ENCODE measurements at regions not wholly inside any gene's neighbourhood (a gene's known extent, or its start where the extent isn't known, plus 50 kb on each side); places are given as distances from the start of the nearest gene placed in this dataset.
"Not testable (repeated sequence)": the region's sequence is repeated elsewhere in the genome, so short reads cannot be mapped to it uniquely, and the experiment has no call there.

DNA sequence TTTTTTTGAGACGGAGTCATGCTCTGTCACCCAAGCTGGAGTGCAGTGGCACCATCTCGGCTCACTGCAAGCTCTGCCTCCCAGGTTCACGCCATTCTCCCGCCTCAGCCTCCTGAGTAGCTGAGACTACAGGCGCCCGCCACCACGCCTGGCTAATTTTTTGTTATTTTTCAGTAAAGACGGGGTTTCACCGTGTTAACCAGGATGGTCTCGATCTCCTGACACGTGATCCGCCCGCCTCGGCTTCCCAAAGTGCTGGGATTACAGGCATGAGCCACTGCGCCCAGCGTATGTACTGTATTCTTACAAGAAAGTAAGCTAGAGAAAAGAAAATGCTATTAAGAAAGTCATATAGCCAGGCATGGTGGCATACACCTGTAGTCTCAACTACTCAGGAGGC lies 84.8 kb upstream of the CMC1 start:
- DNase-seq = not testable (repeated sequence)

DNA sequence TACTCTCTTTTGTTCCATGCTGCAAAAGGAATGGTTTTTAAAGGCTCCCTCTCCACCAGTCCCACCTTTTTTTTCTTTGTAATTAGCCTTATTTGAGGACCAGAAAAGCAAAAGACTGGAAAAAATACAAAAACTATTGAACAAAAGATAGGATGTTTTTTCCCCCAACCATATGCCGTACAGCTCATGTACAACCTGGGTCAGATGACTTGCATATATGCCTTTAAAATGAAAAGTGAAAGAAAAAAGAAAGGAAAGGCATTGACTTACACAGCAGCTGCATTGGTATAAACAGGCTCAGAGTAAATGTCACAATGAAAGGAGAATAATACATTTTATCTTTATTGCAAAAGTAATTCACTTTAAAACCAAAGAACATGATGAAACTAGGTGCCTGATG lies 69.5 kb upstream of the CMC1 start:
- no peak for DNase-seq

DNA sequence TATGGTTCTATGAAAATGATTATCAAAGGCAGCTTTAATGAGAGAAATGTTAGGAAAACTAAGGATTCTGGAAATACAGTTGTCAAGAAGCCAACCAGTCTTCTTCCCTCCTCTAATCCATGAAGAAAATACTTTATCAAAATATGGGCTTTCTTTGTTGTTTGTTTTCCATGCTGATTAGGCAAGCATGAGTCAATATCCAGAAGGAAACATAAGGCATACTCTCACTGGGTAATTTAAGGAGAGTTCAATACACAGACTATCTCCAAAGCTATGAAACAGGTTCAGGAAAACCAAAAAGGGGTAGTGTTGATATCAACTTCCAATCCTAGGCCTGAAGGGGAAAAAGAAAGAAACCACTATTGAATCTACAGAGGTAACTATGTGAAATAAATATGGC lies 68.7 kb upstream of the CMC1 start:
- no peak for DNase-seq

DNA sequence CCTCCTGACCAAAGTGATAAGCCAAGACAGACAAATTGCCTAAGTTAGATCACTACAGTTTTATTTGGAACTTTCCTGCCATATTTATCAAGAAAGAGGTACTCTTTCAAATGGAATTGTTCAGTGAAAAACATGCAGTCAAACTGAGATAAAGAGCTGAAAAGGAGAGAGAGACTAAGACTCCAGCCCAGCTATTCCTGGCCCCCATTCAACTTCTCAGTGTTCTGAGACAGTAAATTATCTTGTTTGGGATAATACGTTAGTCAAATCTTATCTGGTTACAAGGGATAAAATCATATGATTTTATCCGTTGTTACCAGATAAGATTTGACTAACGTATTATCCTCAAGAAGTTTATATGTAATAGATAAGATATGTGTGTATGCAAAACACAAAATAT lies 67.6 kb upstream of the CMC1 start:
- no peak for DNase-seq

DNA sequence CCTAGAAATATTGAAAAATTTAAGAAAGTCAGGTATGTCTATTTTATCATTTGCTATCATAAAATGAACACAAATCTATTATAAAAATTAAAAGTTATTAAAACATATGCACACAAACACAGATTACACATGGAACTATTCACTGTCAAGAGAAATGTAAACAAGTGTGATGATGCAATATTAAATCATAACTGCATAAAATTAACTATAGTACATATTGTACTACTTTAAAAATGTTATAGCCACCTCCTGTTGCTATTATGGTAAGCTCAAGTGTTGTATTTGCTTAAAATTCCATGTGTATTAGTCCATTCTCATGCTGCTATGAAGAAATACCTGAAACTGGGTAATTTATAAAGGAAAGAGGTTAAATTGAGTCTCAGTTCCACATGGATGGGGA lies 54.7 kb upstream of the CMC1 start:
- DNase-seq = no peak

DNA sequence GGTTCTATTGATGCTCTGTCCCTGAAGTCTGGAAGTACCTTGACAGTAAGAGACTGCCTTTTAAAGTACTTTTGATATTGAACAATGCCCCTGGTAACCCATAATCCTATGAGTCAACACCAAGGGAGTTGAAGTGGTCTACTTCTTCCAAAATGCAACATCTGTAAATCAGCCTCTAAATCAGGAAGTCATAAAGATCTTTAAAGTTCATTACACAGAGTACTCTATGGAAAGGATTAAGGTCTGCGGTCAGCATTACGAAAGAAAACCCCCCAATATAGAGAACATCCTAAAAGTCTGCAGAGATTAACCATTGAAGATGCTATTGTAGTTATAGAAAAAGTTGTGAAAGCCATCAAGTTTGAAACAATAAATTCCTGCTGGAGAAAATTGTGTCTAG lies 52.7 kb upstream of the CMC1 start:
- DNase-seq = no peak

DNA sequence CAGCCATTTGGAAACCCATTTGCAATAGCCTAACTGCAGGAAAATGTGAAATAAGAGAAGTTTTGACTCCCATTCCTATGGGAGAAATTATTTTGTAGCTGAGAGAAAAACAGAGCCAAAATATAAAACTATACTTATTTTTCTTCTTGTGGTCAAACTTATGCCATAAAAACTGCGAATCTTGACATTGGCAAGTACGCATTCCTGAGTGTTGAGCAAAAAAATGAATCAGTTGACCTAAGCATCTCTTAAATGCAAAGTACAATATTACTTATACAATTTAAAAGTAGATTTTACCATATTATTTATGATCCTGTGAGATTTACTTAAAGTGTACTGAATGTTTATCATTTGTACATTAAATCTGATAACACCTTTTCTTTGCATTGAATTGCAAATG lies 50.1 kb upstream of the CMC1 start:
- DNase-seq = no peak
